PFSK-1 (cell line): ENCODE measurements at regions not wholly inside any gene's neighbourhood (a gene's known extent, or its start where the extent isn't known, plus 50 kb on each side); places are given as distances from the start of the nearest gene placed in this dataset.

Experiments
- FOXP2 ChIP-seq: optimal IDR thresholded peaks from 2 replicates; pipeline ENCODE3; 2011; ENCODE audit warnings: borderline replicate concordance, control low read depth, inconsistent platforms; ENCODE audit not compliant: insufficient read depth; ENCODE audit errors: extremely low read length, extremely low read depth
- POLR2AphosphoS5 ChIP-seq: IDR thresholded peaks from 2 replicates; pipeline ENCODE4 v1.6.1; 2012; ENCODE audit warnings: low read depth, mild to moderate bottlenecking, control low read depth, low read length, moderate library complexity
- SIN3A ChIP-seq: IDR thresholded peaks from 2 replicates; pipeline ENCODE4 v1.6.1; 2012; ENCODE audit warnings: mild to moderate bottlenecking, low read length, moderate library complexity, borderline replicate concordance; ENCODE audit not compliant: insufficient read depth
- TAF1 ChIP-seq: IDR thresholded peaks from 2 replicates; pipeline ENCODE4 v1.6.1; 2012; ENCODE audit warnings: low read length, control low read depth, borderline replicate concordance; ENCODE audit not compliant: insufficient read depth
- TF ChIP-seq, protein P1 (sequence below), 2 experiments: IDR thresholded peaks; 2 replicates each; pipeline versions ENCODE4 v1.6.1 to v1.8.0; 2011 to 2012; ENCODE audit warnings: low read depth in 2 of 2, low read length in 2 of 2, control low read depth in 1 of 2, inconsistent platforms in 1 of 2, mild to moderate bottlenecking in 1 of 2, moderate library complexity in 1 of 2; ENCODE audit not compliant: insufficient read depth in 1 of 2

GRCh38 chr5:164600929-164601535, 1095.6 kb downstream of the MAT2B start:
- no peak for TF ChIP-seq FOXP2
- no peak for TF ChIP-seq SIN3A
- TF ChIP-seq POLR2AphosphoS5 = no peak
- TF ChIP-seq, protein P1, sequence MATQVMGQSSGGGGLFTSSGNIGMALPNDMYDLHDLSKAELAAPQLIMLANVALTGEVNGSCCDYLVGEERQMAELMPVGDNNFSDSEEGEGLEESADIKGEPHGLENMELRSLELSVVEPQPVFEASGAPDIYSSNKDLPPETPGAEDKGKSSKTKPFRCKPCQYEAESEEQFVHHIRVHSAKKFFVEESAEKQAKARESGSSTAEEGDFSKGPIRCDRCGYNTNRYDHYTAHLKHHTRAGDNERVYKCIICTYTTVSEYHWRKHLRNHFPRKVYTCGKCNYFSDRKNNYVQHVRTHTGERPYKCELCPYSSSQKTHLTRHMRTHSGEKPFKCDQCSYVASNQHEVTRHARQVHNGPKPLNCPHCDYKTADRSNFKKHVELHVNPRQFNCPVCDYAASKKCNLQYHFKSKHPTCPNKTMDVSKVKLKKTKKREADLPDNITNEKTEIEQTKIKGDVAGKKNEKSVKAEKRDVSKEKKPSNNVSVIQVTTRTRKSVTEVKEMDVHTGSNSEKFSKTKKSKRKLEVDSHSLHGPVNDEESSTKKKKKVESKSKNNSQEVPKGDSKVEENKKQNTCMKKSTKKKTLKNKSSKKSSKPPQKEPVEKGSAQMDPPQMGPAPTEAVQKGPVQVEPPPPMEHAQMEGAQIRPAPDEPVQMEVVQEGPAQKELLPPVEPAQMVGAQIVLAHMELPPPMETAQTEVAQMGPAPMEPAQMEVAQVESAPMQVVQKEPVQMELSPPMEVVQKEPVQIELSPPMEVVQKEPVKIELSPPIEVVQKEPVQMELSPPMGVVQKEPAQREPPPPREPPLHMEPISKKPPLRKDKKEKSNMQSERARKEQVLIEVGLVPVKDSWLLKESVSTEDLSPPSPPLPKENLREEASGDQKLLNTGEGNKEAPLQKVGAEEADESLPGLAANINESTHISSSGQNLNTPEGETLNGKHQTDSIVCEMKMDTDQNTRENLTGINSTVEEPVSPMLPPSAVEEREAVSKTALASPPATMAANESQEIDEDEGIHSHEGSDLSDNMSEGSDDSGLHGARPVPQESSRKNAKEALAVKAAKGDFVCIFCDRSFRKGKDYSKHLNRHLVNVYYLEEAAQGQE (IDR thresholded peaks at IDR 0.05; ENCODE audit: insufficient read depth in 1 of 2, low read depth in 2 of 2, low read length in 2 of 2) = no peak
- TF ChIP-seq TAF1 = no peak

DNA sequence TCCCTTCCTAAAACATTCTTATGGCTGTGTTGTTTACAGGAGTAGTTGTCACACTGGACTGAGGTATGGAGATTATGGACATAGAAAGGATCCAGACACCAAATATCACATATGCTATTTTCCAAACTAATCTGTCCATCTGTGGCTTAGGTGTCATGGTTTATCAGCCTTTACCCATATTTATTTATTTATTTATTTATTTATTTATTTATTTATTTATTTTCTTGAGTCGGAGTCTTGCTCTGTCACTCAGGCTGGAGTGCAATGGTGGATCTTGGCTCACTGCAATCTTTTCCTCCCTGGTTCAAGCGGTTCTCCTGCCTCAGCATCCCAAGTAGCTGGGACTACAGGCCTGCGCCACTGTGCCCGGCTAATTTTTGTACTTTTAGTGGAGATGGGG, 1103.1 kb downstream of the MAT2B start:
- no peak for TF ChIP-seq FOXP2

DNA sequence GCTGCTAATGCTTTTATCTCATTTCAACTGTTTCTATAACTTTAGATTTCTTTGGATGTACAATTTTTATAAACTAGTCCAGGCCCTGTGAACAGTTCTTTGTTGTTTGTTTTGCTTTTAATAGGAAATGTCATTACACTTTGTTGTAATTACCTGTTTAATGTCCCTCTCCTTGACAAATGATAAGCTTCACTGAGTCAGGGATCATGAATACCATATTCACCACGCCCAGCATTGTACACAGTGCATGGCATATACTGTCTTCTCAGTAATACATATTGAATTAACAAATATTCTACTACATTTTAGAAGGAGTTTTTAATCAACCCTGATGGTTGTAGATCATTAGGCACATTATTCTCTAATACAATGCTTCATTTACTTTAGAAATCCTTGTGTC, 1105.0 kb downstream of the MAT2B start:
- TF ChIP-seq POLR2AphosphoS5 (no peak), FOXP2 (no peak)
- TF ChIP-seq, protein P1 (IDR thresholded peaks at IDR 0.05; ENCODE audit: insufficient read depth in 1 of 2, low read depth in 2 of 2, low read length in 2 of 2) = no peak

GRCh38 chr5:164614707-164615106, 1109.3 kb downstream of the MAT2B start:
- TF ChIP-seq FOXP2 = no peak
- no peak for TF ChIP-seq TAF1
- no peak for TF ChIP-seq SIN3A
- TF ChIP-seq, protein P1 (IDR thresholded peaks at IDR 0.05; ENCODE audit: insufficient read depth in 1 of 2, low read depth in 2 of 2, low read length in 2 of 2) = no peak
- no peak for TF ChIP-seq POLR2AphosphoS5

DNA sequence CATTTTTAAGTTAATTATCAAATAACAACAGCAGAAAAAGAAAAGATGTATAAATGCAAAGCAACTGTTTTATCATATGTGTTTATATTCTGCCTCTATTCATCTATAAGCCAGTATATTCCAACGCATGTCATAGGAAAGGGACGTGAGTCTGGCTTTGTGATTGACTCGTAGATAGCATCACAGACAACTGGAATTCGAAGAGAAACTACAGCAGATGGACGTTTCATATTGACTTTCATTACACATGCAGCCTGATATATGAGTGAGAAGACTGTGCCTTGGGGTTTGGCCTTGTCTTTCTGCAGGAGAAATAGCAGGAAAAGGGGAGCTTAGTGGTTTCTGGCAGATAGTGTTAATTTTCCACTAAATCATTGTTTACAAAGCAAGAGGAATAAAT, 1111.9 kb downstream of the MAT2B start:
- TF ChIP-seq TAF1 = no peak
- TF ChIP-seq FOXP2 = no peak

DNA sequence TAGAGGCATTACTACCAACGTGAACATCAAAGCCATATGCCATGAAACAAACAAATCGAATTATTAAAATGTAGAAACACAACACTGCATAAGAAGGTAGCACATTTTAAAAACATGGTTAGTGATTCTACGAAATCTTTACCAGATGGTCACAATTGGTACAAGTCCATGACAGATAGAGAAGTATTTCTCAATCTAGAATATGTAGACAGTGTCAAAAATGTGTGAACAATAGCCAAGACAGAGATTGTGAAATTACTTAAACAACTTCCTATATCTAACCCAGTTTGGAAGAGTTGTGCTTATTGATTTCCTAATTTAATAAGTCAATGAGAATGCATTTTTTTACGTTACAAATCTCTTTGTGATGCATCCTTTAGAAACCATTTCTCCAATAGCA, 1121.6 kb downstream of the MAT2B start:
- TF ChIP-seq, protein P1 (IDR thresholded peaks at IDR 0.05; ENCODE audit: insufficient read depth in 1 of 2, low read depth in 2 of 2, low read length in 2 of 2) = no peak
- no peak for TF ChIP-seq POLR2AphosphoS5
- TF ChIP-seq FOXP2 = no peak
- no peak for TF ChIP-seq SIN3A
